ENCODE measurements at regions not wholly inside any gene's neighbourhood (a gene's known extent, or its start where the extent isn't known, plus 50 kb on each side); places are given as distances from the start of the nearest gene placed in this dataset.
"Not testable (repeated sequence)": the region's sequence is repeated elsewhere in the genome, so short reads cannot be mapped to it uniquely, and the experiment has no call there.

DNA sequence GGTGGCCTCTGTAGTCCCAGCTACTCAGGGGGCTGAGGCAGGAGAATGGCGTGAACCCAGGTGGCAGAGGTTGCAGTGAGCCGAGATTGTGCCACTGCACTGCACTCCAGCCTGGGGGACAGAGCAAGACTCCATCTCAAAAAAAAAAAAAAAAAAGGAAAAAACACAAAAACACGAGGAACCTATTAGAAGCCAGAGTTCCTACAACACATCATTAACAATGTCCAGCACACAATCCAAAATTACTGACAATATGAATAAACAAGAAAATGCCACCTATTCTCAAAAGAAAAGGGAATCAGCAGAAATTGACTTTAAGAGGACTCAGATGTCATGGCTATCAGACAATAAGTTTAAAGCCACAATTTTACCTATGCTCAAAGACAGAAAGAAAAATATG, 57.3 kb upstream of the HS3ST3A1 start:
- H3K9me3 Mint-ChIP-seq; intact Hi-C loops (cut with micrococcal nuclease): not testable (repeated sequence)

DNA sequence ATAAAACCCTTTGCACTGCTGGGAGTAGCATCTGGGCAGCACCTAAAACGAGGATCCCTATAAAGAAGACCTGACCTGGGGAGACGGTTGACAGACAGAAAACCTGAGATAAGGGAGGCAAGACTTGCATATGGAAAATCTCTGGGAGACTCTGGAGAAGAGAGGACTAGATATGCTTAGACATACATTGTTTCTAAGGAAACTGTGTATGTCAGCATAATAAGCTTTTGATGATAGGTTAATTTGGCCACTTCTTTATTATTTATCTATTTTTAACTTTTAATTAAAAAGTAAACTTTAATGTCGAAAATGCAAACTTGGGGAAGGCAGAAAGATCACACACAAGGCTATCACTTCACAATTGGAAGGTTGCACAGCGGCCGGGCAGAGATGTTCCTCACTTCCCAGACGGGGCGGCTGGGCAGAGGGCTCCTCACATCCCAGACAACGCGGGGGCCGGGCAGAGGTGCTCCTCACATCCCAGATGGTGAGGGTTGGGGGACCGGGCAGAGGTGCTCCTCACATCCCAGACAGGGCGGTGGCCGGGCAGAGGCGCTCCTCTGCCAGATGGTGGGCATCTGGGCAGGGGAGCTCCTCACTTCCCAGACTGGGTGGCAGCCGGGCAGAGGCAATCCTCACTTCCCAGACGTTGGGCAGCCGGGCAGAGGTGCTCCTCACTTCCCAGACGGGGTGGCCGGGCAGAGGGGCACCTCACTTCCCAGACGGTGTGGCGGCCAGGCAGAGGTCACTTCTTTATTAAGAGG, 64.3 kb upstream of the HS3ST3A1 start:
- H3K9me3 Mint-ChIP-seq, result peaks cover 59% of the 10 kb centered on the region
- H3K27me3 Mint-ChIP-seq, result no peaks in the 10 kb centered on the region
- H3K36me3 Mint-ChIP-seq (ENCODE audit: low read depth), result no peaks in the 10 kb centered on the region
- no peaks in the 10 kb centered on the region for H3K4me1 Mint-ChIP-seq (ENCODE audit: low read depth)
- no peak overlapping the region for H3K27ac Mint-ChIP-seq
- H3K4me3 Mint-ChIP-seq, result no peak overlapping the region
- intact Hi-C loops (cut with micrococcal nuclease), result no loop called here

More for the DNA sequence above, 57.3 kb upstream of the HS3ST3A1 start:
- H3K36me3 Mint-ChIP-seq (ENCODE audit: low read depth); H3K27ac Mint-ChIP-seq; H3K4me1 Mint-ChIP-seq (ENCODE audit: low read depth); H3K27me3 Mint-ChIP-seq; H3K4me3 Mint-ChIP-seq: not testable (repeated sequence)

DNA sequence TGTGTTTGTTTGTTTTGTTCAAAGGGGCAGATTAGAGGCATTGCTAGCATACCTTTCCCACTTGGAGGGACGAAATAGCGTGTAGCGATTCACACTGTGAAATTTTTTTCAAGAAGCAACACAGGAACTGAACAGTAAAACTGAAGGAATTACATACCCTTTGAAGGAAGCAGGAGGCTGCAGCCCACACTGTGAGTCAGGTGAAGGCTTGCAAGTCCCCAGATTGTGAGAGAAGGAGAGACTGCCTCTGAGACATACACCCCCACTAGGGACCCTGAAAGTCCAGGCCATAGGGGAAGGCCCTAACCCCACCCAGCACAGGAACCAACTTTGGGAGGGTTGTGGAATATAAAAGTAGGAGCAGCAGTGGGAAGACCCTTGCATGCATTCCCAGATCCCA, 69.6 kb upstream of the HS3ST3A1 start:
- Mint-ChIP-seq H3K36me3 (ENCODE audit: low read depth) (no peaks in the 10 kb centered on the region), H3K4me3 (no peak overlapping the region), H3K9me3 (peaks cover 63% of the 10 kb centered on the region), H3K27ac (no peak overlapping the region), H3K4me1 (ENCODE audit: low read depth) (no peaks in the 10 kb centered on the region), H3K27me3 (no peaks in the 10 kb centered on the region)
- intact Hi-C loops (cut with micrococcal nuclease), result no loop called here

DNA sequence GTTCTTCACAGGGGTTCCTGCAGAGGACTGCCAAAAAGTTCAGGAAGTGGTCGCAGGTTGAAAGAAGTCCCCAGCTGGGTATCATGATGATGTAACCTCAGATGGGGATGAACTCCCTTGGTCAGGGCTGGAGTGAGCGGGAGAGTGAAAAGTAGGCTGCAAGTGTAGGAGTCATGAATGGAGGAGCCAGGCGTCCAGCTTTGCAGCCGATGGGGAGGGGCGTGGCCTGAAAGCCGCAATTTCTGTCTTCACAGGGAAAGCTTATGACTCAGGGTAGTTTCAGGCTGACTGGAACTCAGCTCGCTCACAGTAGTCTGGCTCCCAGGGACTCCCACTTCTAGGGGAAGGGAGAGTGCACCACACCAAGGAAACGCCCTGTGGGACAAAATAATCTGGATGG, 70.0 kb upstream of the HS3ST3A1 start:
- intact Hi-C loops (cut with micrococcal nuclease), result no loop called here
- Mint-ChIP-seq H3K4me1 (ENCODE audit: low read depth) (no peaks in the 10 kb centered on the region), H3K9me3 (peaks cover 58% of the 10 kb centered on the region), H3K4me3 (no peak overlapping the region), H3K36me3 (ENCODE audit: low read depth) (no peaks in the 10 kb centered on the region), H3K27ac (no peak overlapping the region), H3K27me3 (no peaks in the 10 kb centered on the region)

DNA sequence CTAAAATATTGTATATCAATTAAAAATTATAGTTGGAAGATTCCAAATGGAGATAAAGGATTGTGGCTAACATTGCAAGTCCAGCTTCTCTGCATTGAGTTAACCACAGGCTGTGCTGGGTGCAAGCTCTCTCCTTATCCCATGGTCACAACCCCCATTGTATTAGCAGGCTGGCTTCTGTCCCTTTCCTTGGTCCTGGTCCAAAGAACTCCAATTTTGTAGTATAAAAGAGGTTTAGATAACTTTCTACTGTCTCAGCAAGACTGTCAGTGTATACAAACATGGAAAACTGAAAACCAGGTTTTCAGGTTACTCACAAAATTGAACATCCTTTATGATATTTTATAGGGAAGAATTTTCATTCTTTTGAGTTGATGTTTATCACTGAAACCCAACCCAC, 76.6 kb upstream of the HS3ST3A1 start:
- Mint-ChIP-seq H3K9me3 (no peaks in the 10 kb centered on the region), H3K36me3 (ENCODE audit: low read depth) (no peaks in the 10 kb centered on the region), H3K27ac (no peak overlapping the region), H3K27me3 (no peaks in the 10 kb centered on the region), H3K4me1 (ENCODE audit: low read depth) (no peaks in the 10 kb centered on the region), H3K4me3 (no peak overlapping the region)
- intact Hi-C loops (cut with micrococcal nuclease), result no loop called here

DNA sequence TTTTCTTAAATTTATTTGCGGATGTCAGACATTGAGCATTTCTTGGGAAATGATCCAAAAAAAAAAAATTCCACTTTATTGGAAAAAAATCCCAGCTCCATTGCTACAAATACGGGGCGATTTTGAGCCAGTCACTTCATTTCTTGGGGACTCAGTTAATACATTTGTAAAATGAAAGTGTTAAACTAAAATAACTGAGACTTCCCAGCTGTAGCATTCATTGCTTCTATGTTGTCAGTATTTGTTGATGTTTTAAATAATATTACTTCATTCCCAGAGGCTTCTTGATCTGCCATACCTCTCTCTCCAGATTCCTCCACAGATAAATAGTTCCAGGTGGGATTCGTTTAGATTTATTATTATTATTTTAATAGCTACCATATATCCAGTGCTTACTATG, 77.1 kb upstream of the HS3ST3A1 start:
- intact Hi-C loops (cut with micrococcal nuclease), result no loop called here
- H3K36me3 Mint-ChIP-seq (ENCODE audit: low read depth), result no peaks in the 10 kb centered on the region
- no peaks in the 10 kb centered on the region for H3K27me3 Mint-ChIP-seq
- no peaks in the 10 kb centered on the region for H3K4me1 Mint-ChIP-seq (ENCODE audit: low read depth)
- no peaks in the 10 kb centered on the region for H3K9me3 Mint-ChIP-seq
- no peak overlapping the region for H3K4me3 Mint-ChIP-seq
- H3K27ac Mint-ChIP-seq, result no peak overlapping the region

DNA sequence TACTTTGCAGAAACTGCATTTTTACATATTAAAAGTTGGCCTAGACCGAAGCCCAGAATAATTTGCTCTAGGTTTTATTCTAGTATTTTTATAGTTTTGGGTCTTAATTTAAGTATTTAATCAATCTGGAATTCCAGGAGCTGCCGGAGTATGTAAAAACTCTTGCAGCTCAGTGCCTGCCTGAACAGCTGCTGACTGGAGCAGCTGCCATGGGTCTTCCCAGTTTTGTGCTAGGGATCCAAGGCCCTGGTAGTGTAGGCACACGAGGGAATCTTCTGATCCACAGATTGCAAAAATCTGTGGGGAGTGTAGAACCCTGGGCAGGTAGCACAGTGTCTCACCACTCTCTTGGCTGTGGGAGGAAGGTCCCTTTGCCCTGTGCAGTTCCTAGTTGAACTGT, 87.0 kb upstream of the HS3ST3A1 start:
- no peaks in the 10 kb centered on the region for H3K36me3 Mint-ChIP-seq (ENCODE audit: low read depth)
- no peaks in the 10 kb centered on the region for H3K4me1 Mint-ChIP-seq (ENCODE audit: low read depth)
- no peak overlapping the region for H3K27ac Mint-ChIP-seq
- H3K9me3 Mint-ChIP-seq, result no peaks in the 10 kb centered on the region
- H3K27me3 Mint-ChIP-seq, result no peaks in the 10 kb centered on the region
- intact Hi-C loops (cut with micrococcal nuclease), result no loop called here
- no peak overlapping the region for H3K4me3 Mint-ChIP-seq

DNA sequence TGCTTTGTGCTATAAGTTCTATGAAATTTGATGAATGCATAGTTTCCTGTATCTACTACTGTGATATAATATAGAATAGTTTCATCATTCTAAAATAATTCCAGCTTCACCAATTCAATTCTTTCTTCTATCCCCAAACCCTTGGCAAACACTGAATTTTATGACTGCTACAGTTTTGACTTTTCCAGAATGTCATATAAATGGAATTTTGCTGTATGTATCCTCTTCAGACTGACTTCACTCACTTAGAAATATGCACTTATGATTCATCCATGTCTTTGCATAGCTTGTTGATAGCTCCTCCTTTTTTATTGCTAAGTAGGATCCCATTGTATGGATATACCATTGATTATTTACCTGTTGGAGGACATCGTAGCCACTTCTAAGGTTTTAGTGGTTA, 89.1 kb upstream of the HS3ST3A1 start:
- intact Hi-C loops (cut with micrococcal nuclease), result no loop called here
- Mint-ChIP-seq H3K4me1 (ENCODE audit: low read depth) (no peaks in the 10 kb centered on the region), H3K4me3 (no peak overlapping the region), H3K27me3 (no peaks in the 10 kb centered on the region), H3K36me3 (ENCODE audit: low read depth) (no peaks in the 10 kb centered on the region), H3K9me3 (no peaks in the 10 kb centered on the region), H3K27ac (no peak overlapping the region)

DNA sequence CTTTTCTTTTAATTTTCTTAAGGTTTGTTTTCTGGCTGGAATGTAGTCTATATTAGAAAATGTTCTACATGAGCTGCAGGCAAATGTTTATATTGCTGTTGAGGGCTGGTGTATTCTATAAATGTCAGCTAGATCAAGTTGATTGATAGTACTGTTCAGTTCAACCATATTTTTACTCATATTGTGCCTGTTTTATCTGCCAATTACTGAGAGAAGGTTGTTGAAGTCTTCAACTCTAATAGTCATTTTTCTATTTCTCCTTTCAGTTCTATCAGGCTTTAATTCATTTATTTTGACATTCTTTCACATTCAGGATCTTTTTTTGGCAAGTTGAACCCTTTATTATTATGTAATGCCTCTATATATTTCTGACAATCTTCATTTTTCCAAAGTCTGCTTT, 93.2 kb upstream of the HS3ST3A1 start:
- no peaks in the 10 kb centered on the region for H3K4me1 Mint-ChIP-seq (ENCODE audit: low read depth)

DNA sequence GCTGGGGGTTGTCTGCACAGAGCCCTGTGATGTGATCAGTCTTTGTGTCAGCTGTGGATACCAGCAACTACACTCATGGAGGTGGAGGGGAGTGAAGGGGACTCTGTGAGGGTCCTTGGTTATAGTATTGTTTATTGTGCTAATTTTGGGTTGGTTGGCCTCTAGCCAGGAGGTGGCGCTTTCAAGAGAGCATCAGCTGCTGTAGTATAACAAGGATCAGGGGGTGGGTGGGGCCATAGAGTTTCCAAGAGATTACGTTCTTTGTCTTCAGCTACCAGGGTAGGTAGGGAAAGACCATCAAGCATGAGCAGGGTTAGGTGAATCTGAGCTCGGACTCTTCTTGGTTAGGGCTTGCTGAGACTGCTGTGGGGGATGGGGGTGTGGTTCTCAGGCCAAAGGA, 97.1 kb upstream of the HS3ST3A1 start:
- no peak overlapping the region for H3K27ac Mint-ChIP-seq
- peaks cover 40% of the 10 kb centered on the region for H3K9me3 Mint-ChIP-seq
- no peaks in the 10 kb centered on the region for H3K4me1 Mint-ChIP-seq (ENCODE audit: low read depth)
- H3K36me3 Mint-ChIP-seq (ENCODE audit: low read depth), result no peaks in the 10 kb centered on the region
- H3K4me3 Mint-ChIP-seq, result no peak overlapping the region
- no peaks in the 10 kb centered on the region for H3K27me3 Mint-ChIP-seq
- intact Hi-C loops (cut with micrococcal nuclease), result no loop called here

More for the DNA sequence above, 93.2 kb upstream of the HS3ST3A1 start:
- no peak overlapping the region for H3K4me3 Mint-ChIP-seq
- H3K27ac Mint-ChIP-seq, result no peak overlapping the region
- no peaks in the 10 kb centered on the region for H3K36me3 Mint-ChIP-seq (ENCODE audit: low read depth)
- no peaks in the 10 kb centered on the region for H3K27me3 Mint-ChIP-seq
- H3K9me3 Mint-ChIP-seq, result peaks cover 29% of the 10 kb centered on the region
- intact Hi-C loops (cut with micrococcal nuclease), result no loop called here

DNA sequence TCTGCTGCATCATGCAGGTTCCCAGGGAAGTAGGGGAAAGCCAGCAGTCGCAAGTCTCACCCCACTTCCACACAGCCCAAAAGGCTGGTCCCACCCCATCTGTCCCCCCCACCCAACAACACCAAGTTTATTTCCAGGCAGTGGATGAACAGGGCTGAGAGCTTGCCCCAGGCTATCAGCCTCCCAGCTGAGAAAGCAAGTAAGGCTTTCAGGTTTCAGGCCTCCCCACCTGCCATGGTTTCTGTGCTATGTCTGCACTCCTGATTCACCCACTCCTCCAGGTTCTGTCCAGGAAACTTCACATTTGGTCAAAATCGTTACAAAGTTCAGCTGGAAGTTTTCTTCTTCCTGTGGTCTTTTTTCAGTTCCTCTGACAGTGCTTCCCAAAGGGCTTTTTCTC, 97.5 kb upstream of the HS3ST3A1 start:
- Mint-ChIP-seq H3K27me3 (no peaks in the 10 kb centered on the region), H3K9me3 (peaks cover 40% of the 10 kb centered on the region), H3K27ac (no peak overlapping the region), H3K4me3 (no peak overlapping the region), H3K36me3 (ENCODE audit: low read depth) (no peaks in the 10 kb centered on the region), H3K4me1 (ENCODE audit: low read depth) (no peaks in the 10 kb centered on the region)
- intact Hi-C loops (cut with micrococcal nuclease), result no loop called here

DNA sequence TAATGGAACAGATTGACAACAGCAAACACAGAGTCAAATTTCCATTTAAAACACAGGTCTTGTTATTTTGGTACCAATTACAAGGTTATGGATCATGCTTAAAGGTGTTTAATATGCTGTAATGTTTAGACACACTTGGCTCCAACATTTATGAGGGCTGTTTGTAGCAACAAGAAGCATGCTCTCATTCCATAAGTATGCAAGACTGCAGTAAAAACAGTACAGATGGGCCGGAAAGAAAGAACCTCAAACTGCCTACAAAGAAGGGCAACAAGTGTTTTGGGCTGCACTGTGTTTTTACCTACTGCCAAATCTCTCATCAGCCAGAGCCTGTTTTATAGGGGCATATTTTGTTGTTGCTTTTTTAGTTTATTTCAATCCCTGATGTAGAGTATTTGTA, 100.5 kb upstream of the HS3ST3A1 start:
- peaks cover 38% of the 10 kb centered on the region for H3K9me3 Mint-ChIP-seq
- no peak overlapping the region for H3K27ac Mint-ChIP-seq
- intact Hi-C loops (cut with micrococcal nuclease), result no loop called here
- H3K27me3 Mint-ChIP-seq, result peaks cover 2% of the 10 kb centered on the region
- H3K36me3 Mint-ChIP-seq (ENCODE audit: low read depth), result no peaks in the 10 kb centered on the region
- no peaks in the 10 kb centered on the region for H3K4me1 Mint-ChIP-seq (ENCODE audit: low read depth)
- H3K4me3 Mint-ChIP-seq, result no peak overlapping the region

DNA sequence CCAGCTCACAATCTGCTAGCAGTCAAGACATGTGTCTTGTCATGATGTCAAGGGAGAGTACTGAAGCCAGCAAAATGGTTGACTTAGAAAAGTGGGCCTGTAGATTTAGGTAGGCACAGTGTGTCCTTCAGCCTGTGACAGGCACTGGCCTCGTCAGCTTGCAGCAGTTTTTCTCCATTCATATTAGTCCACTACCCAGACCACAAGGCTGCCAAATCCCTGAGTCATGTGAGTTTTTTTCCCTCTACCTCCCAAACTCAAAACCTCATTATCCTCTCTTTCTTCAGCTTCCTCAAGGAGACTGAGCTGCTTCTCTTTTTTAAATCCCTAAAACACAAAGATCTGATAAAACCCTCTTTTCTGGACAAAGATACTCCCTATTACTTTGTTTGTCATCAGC, 102.6 kb upstream of the HS3ST3A1 start:
- Mint-ChIP-seq H3K4me3 (no peak overlapping the region), H3K36me3 (ENCODE audit: low read depth) (no peaks in the 10 kb centered on the region), H3K27ac (no peak overlapping the region), H3K9me3 (peaks cover 18% of the 10 kb centered on the region), H3K4me1 (ENCODE audit: low read depth) (no peaks in the 10 kb centered on the region), H3K27me3 (peaks cover 2% of the 10 kb centered on the region)
- intact Hi-C loops (cut with micrococcal nuclease), result no loop called here

DNA sequence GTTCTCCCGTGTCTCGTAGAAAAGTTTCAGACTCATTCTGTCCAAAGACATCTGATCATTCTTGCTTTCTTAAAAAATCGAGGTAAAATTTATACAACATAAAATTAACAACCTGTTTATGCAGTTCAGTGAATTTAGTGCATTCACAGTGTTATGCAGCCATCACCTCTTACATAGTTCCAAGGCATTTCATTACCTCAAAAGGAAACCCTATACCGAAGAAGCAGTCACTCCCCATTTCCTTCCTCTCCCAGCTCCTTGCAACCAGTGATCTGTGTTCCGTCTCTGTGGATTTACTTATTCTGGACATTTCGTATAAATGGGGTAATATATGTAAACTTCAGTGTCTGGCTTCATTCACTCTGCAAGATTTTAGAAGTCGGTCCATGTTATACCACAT, 103.5 kb upstream of the HS3ST3A1 start:
- intact Hi-C loops (cut with micrococcal nuclease), result no loop called here

DNA sequence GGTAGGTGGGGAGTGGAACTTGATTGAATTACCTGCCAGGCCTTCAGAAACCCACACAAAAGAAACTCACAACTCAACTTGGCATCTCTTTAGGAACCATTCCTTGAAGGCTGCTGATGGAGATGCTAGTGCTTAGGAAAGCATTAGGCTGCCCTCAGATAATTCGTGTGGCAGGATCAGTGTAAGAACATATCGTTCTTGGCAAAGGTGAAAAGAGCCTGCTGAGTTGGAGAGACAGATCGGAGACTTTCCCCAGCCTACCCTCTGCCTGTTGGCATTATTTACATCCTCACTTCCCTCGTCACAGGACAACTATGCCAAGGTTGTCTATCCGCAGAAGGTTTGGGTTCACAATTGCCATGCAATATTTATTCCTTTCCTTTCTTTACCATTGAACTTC, 120.0 kb upstream of the HS3ST3A1 start:
- intact Hi-C loops (cut with micrococcal nuclease), result no loop called here
- peaks cover 7% of the 10 kb centered on the region for H3K9me3 Mint-ChIP-seq
- H3K27ac Mint-ChIP-seq, result no peak overlapping the region
- H3K4me3 Mint-ChIP-seq, result no peak overlapping the region
- no peaks in the 10 kb centered on the region for H3K36me3 Mint-ChIP-seq (ENCODE audit: low read depth)
- H3K27me3 Mint-ChIP-seq, result no peaks in the 10 kb centered on the region
- H3K4me1 Mint-ChIP-seq (ENCODE audit: low read depth), result no peaks in the 10 kb centered on the region

More for the DNA sequence above, 103.5 kb upstream of the HS3ST3A1 start:
- Mint-ChIP-seq H3K4me3 (no peak overlapping the region), H3K36me3 (ENCODE audit: low read depth) (no peaks in the 10 kb centered on the region), H3K4me1 (ENCODE audit: low read depth) (no peaks in the 10 kb centered on the region), H3K27me3 (peaks cover 2% of the 10 kb centered on the region), H3K27ac (no peak overlapping the region), H3K9me3 (peaks cover 9% of the 10 kb centered on the region)

All from dendritic cell treated with granulocyte-macrophage colony-stimulating factor and Interleukin-4, amounts not matched to agents 40 ng/mL and 50 ng/mL, for 4 days (primary cell).